Fibroblast of the aortic adventitia (primary cell): ENCODE measurements at regions not wholly inside any gene's neighbourhood (a gene's known extent, or its start where the extent isn't known, plus 50 kb on each side); places are given as distances from the start of the nearest gene placed in this dataset. TPM values are rescaled to one million over a fixed set of nuclear protein-coding genes. Genes with fewer than 3 reads are reported as not detected.

ENCODE experiments used
- DNase-seq: peaks from one replicate; pipeline ENCODE4 v3.0.0-alpha.2; 2010; ENCODE audit warnings: low read depth
- H3K4me3 ChIP-seq: 2 replicates; pipeline ENCODE4 v1.5.1; 2011; ENCODE audit warnings: low read depth, mild to moderate bottlenecking, control low read depth, low read length, moderate library complexity
- CTCF ChIP-seq: IDR thresholded peaks from 2 replicates; pipeline ENCODE4 v1.5.1; 2011; ENCODE audit warnings: mild to moderate bottlenecking, low read length, control low read depth, inconsistent platforms; ENCODE audit not compliant: insufficient read depth
- small RNA-seq: library from RNA; depleted of rRNA; stranded (forward); fragments of <200 nt; gene quantifications from one replicate; pipeline ENCODE3, GENCODE V24; 2012

GRCh38 chr4:127579821-127580220 is 52.9 kb upstream of the INTU start:
- no peak for DNase-seq
- H3K4me3 ChIP-seq: no peak overlapping the region
- no peak for TF ChIP-seq CTCF

GRCh38 chr4:127580300-127580699 is 52.5 kb upstream of the INTU start:
- no peak for DNase-seq
- TF ChIP-seq CTCF: no peak

GRCh38 chr4:127580891-127581290 is 51.9 kb upstream of the INTU start:
- TF ChIP-seq CTCF: no peak
- no peak overlapping the region for H3K4me3 ChIP-seq
- DNase-seq: no peak

More at GRCh38 chr4:127580300-127580699, 52.5 kb upstream of the INTU start:
- H3K4me3 ChIP-seq: no peak overlapping the region

Small RNA genes in the stretch of these regions (small RNA-seq; reads per million reads assigned to genes)
- gene RF00019: not detected
